DND-41 (cell line): ENCODE measurements at regions not wholly inside any gene's neighbourhood (a gene's known extent, or its start where the extent isn't known, plus 50 kb on each side); places are given as distances from the start of the nearest gene placed in this dataset.

ENCODE experiments used
- ATAC-seq: fragments of 200-7000 bp; cut with Tn5 transposase; 3 replicates; pipeline ENCODE4 v1.9.1; 2021; ENCODE audit warnings: low read depth; ENCODE audit not compliant: insufficient read depth
- DNase-seq: peaks from one replicate; pipeline ENCODE4 v3.0.0-alpha.2; 2020
- H2AFZ ChIP-seq: 2 replicates; pipeline ENCODE4 v1.6.0; 2012; ENCODE audit warnings: low read depth, low read length
- H3K27ac ChIP-seq: 2 replicates; pipeline ENCODE4 v1.5.1; 2012; ENCODE audit warnings: low read length, inconsistent platforms
- H3K27me3 ChIP-seq: fragments of 200-600 bp; sonication (generic); 2 replicates; pipeline ENCODE4 v1.6.0; 2012; ENCODE audit warnings: low read length, mild to moderate bottlenecking, inconsistent platforms; ENCODE audit not compliant: insufficient read depth, poor library complexity
- H3K36me3 ChIP-seq: 2 replicates; pipeline ENCODE4 v1.5.1; 2012; ENCODE audit warnings: low read length, inconsistent platforms; ENCODE audit not compliant: insufficient read depth
- H3K4me1 ChIP-seq: 2 replicates; pipeline ENCODE4 v1.5.1; 2012; ENCODE audit warnings: mild to moderate bottlenecking, low read length; ENCODE audit not compliant: insufficient read depth
- H3K4me2 ChIP-seq: 2 replicates; pipeline ENCODE4 v1.6.0; 2012; ENCODE audit warnings: mild to moderate bottlenecking, moderate library complexity, low read length, inconsistent platforms; ENCODE audit not compliant: insufficient read depth
- H3K4me3 ChIP-seq, 2 experiments: fragments of 200-600 bp in 1 of 2; shearing (Covaris generic) in 1 of 2; 2 replicates each; pipeline ENCODE4 v1.5.1; 2012 to 2016; ENCODE audit warnings: inconsistent platforms in 2 of 2, low read length in 2 of 2, mild to moderate bottlenecking in 2 of 2, low read depth in 1 of 2, moderate library complexity in 1 of 2
- H3K79me2 ChIP-seq: 2 replicates; pipeline ENCODE4 v1.6.0; 2012; ENCODE audit warnings: low read length, inconsistent platforms; ENCODE audit not compliant: insufficient read depth
- H3K9ac ChIP-seq: 2 replicates; pipeline ENCODE4 v1.6.0; 2012; ENCODE audit warnings: low read depth, mild to moderate bottlenecking, inconsistent platforms, low read length, moderate library complexity
- H3K9me3 ChIP-seq: 2 replicates; pipeline ENCODE4 v1.5.1; 2012; ENCODE audit warnings: low read length, moderate library complexity, mild to moderate bottlenecking, inconsistent platforms; ENCODE audit not compliant: insufficient read depth, severe bottlenecking
- H4K20me1 ChIP-seq: 2 replicates; pipeline ENCODE4 v1.6.0; 2012; ENCODE audit warnings: low read length; ENCODE audit not compliant: insufficient read depth
- CTCF ChIP-seq: IDR thresholded peaks from 2 replicates; pipeline ENCODE4 v1.5.1; 2012; ENCODE audit warnings: borderline replicate concordance, low read length, moderate library complexity, mild to moderate bottlenecking; ENCODE audit not compliant: poor library complexity, severe bottlenecking; ENCODE audit errors: extremely low read depth
- EZH2 ChIP-seq: IDR thresholded peaks from 3 replicates; pipeline ENCODE4 v1.6.1; 2012; ENCODE audit warnings: borderline replicate concordance, low read depth, mild to moderate bottlenecking, moderate library complexity, low read length, inconsistent platforms; ENCODE audit not compliant: severe bottlenecking

- no peak overlapping the region for H3K4me2 ChIP-seq
- no peaks in the 10 kb centered on the region for H4K20me1 ChIP-seq
- DNase-seq (no peak), ATAC-seq (no peak)
- H3K27me3 ChIP-seq = no peaks in the 10 kb centered on the region
- no peaks in the 10 kb centered on the region for H3K36me3 ChIP-seq
- H2AFZ ChIP-seq = no peak overlapping the region
- no peak for TF ChIP-seq EZH2
- TF ChIP-seq CTCF = no peak
- no peaks in the 10 kb centered on the region for H3K79me2 ChIP-seq
- no peak overlapping the region for H3K27ac ChIP-seq
- no peaks in the 10 kb centered on the region for H3K9me3 ChIP-seq
- H3K4me3 ChIP-seq = no peak overlapping the region
- no peak overlapping the region for H3K9ac ChIP-seq
- H3K4me1 ChIP-seq = no peaks in the 10 kb centered on the region
Measured at GRCh38 chr2:52097071-52097470, 1065.1 kb upstream of the NRXN1 start.

GRCh38 chr2:52084759-52085158, 1052.8 kb upstream of the NRXN1 start:
- Histone ChIP-seq H3K36me3 (no peaks in the 10 kb centered on the region), H2AFZ (no peak overlapping the region), H3K4me3 (no peak overlapping the region), H3K4me1 (no peaks in the 10 kb centered on the region), H3K27me3 (no peaks in the 10 kb centered on the region), H3K79me2 (no peaks in the 10 kb centered on the region), H3K9ac (no peak overlapping the region), H3K4me2 (no peak overlapping the region), H3K27ac (no peak overlapping the region), H4K20me1 (no peaks in the 10 kb centered on the region), H3K9me3 (no peaks in the 10 kb centered on the region)
- ATAC-seq (no peak), DNase-seq (no peak)
- TF ChIP-seq EZH2 (no peak), CTCF (no peak)

- no peak for ATAC-seq
- no peaks in the 10 kb centered on the region for H3K36me3 ChIP-seq
- no peaks in the 10 kb centered on the region for H3K27me3 ChIP-seq
- H3K4me3 ChIP-seq = no peak overlapping the region
- no peak overlapping the region for H2AFZ ChIP-seq
- no peak for TF ChIP-seq CTCF
- no peak for TF ChIP-seq EZH2
- no peaks in the 10 kb centered on the region for H4K20me1 ChIP-seq
- no peak overlapping the region for H3K27ac ChIP-seq
- H3K79me2 ChIP-seq = no peaks in the 10 kb centered on the region
- DNase-seq = no peak
- H3K9ac ChIP-seq = no peak overlapping the region
- H3K4me1 ChIP-seq = no peaks in the 10 kb centered on the region
- no peak overlapping the region for H3K4me2 ChIP-seq
- H3K9me3 ChIP-seq = no peaks in the 10 kb centered on the region
Measured at GRCh38 chr2:52083214-52083613, 1051.3 kb upstream of the NRXN1 start.

GRCh38 chr2:52082646-52083045, 1050.7 kb upstream of the NRXN1 start:
- Histone ChIP-seq H4K20me1 (no peaks in the 10 kb centered on the region), H3K79me2 (no peaks in the 10 kb centered on the region), H3K36me3 (no peaks in the 10 kb centered on the region), H3K4me3 (no peak overlapping the region), H3K27ac (no peak overlapping the region), H3K9ac (no peak overlapping the region), H2AFZ (no peak overlapping the region), H3K4me2 (no peak overlapping the region), H3K9me3 (no peaks in the 10 kb centered on the region), H3K27me3 (no peaks in the 10 kb centered on the region), H3K4me1 (no peaks in the 10 kb centered on the region)
- ATAC-seq (no peak), DNase-seq (no peak)
- TF ChIP-seq EZH2 = no peak
- no peak for TF ChIP-seq CTCF
